ENCODE measurements at regions not wholly inside any gene's neighbourhood (a gene's known extent, or its start where the extent isn't known, plus 50 kb on each side); places are given as distances from the start of the nearest gene placed in this dataset.
"Not testable (repeated sequence)": the region's sequence is repeated elsewhere in the genome, so short reads cannot be mapped to it uniquely, and the experiment has no call there.

- H3K4me3 ChIP-seq (ENCODE audit: low read depth, low read length), result no peak overlapping the region
- DNase-seq (ENCODE audit: low read depth), result no peak
- no peak for TF ChIP-seq CTCF (IDR thresholded peaks at IDR 0.05; ENCODE audit: control insufficient read depth, extremely low read depth, insufficient read depth)
Observed at GRCh38 chrX:131441033-131441432, 102.8 kb upstream of the OR13H1 start.

- no peak for DNase-seq (ENCODE audit: low read depth)
- TF ChIP-seq CTCF (IDR thresholded peaks at IDR 0.05; ENCODE audit: control insufficient read depth, extremely low read depth, insufficient read depth), result no peak
- no peak overlapping the region for H3K4me3 ChIP-seq (ENCODE audit: low read depth, low read length)
Observed at GRCh38 chrX:131445955-131446354, 97.9 kb upstream of the OR13H1 start.

GRCh38 chrX:131461855-131462254 lies 82.0 kb upstream of the OR13H1 start:
- DNase-seq (ENCODE audit: low read depth); H3K4me3 ChIP-seq (ENCODE audit: low read depth, low read length): not testable (repeated sequence)

GRCh38 chrX:131473809-131474208 lies 70.1 kb upstream of the OR13H1 start:
- not testable (repeated sequence) for H3K4me3 ChIP-seq (ENCODE audit: low read depth, low read length); DNase-seq (ENCODE audit: low read depth)

- H3K4me3 ChIP-seq (ENCODE audit: low read depth, low read length), result no peak overlapping the region
- no peak for DNase-seq (ENCODE audit: low read depth)
- no peak for TF ChIP-seq CTCF (IDR thresholded peaks at IDR 0.05; ENCODE audit: control insufficient read depth, extremely low read depth, insufficient read depth)
Observed at GRCh38 chrX:131477498-131477897, 66.4 kb upstream of the OR13H1 start.

All from LNCaP clone FGC (cell line).